Esophagus squamous epithelium (tissue), 4 donors: ENCODE measurements at regions not wholly inside any gene's neighbourhood (a gene's known extent, or its start where the extent isn't known, plus 50 kb on each side); places are given as distances from the start of the nearest gene placed in this dataset.

Source experiments
- CTCF ChIP-seq, 6 experiments: fragments of 450-650 bp in 4 of 6; fragments of 200-600 bp in 2 of 6; sonication (generic) in 2 of 6; IDR thresholded peaks; one replicate each; pipeline ENCODE4 v1.5.1; 2016 to 2019; ENCODE audit warnings: antibody characterized with exemption in 6 of 6, mild to moderate bottlenecking in 4 of 6, moderate library complexity in 4 of 6
- POLR2A ChIP-seq, 4 donors: fragments of 450-650 bp; IDR thresholded peaks; one replicate each; pipeline ENCODE4 v1.6.1; 2017; ENCODE audit warnings: antibody characterized with exemption in 4 of 4, mild to moderate bottlenecking in 4 of 4, moderate library complexity in 3 of 4

GRCh38 chr2:120929829-120930228, 194.2 kb downstream of the GLI2 start:
- TF ChIP-seq POLR2A (IDR thresholded peaks at IDR 0.05), result no peak
- no peak for TF ChIP-seq CTCF (IDR thresholded peaks at IDR 0.05)
